ENCODE measurements at regions not wholly inside any gene's neighbourhood (a gene's known extent, or its start where the extent isn't known, plus 50 kb on each side); places are given as distances from the start of the nearest gene placed in this dataset.
"Not testable (repeated sequence)": the region's sequence is repeated elsewhere in the genome, so short reads cannot be mapped to it uniquely, and the experiment has no call there.

- not testable (repeated sequence) for DNase-seq
These were observed 1480.8 kb downstream of the FOXD4L5 start for GRCh38 chr9:63804205-63804604.

- DNase-seq, result not testable (repeated sequence)
These were observed 1490.8 kb downstream of the FOXD4L5 start for GRCh38 chr9:63794081-63794685.

- not testable (repeated sequence) for DNase-seq
These were observed 1497.6 kb downstream of the FOXD4L5 start for GRCh38 chr9:63787454-63787853.

GRCh38 chr9:63785059-63785458 is 1500.0 kb downstream of the FOXD4L5 start:
- not testable (repeated sequence) for DNase-seq

GRCh38 chr9:63784421-63784820 is 1500.6 kb downstream of the FOXD4L5 start:
- not testable (repeated sequence) for DNase-seq

- DNase-seq, result not testable (repeated sequence)
These were observed 1503.1 kb downstream of the FOXD4L5 start for GRCh38 chr9:63781817-63782439.

GRCh38 chr9:63781390-63781789 is 1503.6 kb downstream of the FOXD4L5 start:
- DNase-seq, result not testable (repeated sequence)

- not testable (repeated sequence) for DNase-seq
These were observed 1508.8 kb downstream of the FOXD4L5 start for GRCh38 chr9:63776220-63776619.

GRCh38 chr9:63775092-63775426 is 1510.0 kb downstream of the FOXD4L5 start:
- DNase-seq, result not testable (repeated sequence)

GRCh38 chr9:63774369-63775091 is 1510.5 kb downstream of the FOXD4L5 start:
- not testable (repeated sequence) for DNase-seq

GRCh38 chr9:63762230-63762629 is 1522.8 kb downstream of the FOXD4L5 start:
- DNase-seq, result not testable (repeated sequence)

GRCh38 chr9:63729021-63729420 is 1556.0 kb downstream of the FOXD4L5 start:
- not testable (repeated sequence) for DNase-seq

- DNase-seq, result no peak
These were observed 1556.7 kb downstream of the FOXD4L5 start for GRCh38 chr9:63728287-63728686.

- DNase-seq, result not testable (repeated sequence)
These were observed 1576.7 kb downstream of the FOXD4L5 start for GRCh38 chr9:63708285-63708684.

- not testable (repeated sequence) for DNase-seq
These were observed 1580.6 kb downstream of the FOXD4L5 start for GRCh38 chr9:63704456-63704855.

GRCh38 chr9:63703670-63704069 is 1581.3 kb downstream of the FOXD4L5 start:
- DNase-seq, result not testable (repeated sequence)

GRCh38 chr9:63703138-63703665 is 1581.8 kb downstream of the FOXD4L5 start:
- DNase-seq, result not testable (repeated sequence)
